Prostate gland (tissue), 2 donors: ENCODE measurements at regions not wholly inside any gene's neighbourhood (a gene's known extent, or its start where the extent isn't known, plus 50 kb on each side); places are given as distances from the start of the nearest gene placed in this dataset.

Experiments used
- DNase-seq: peaks from one replicate; pipeline ENCODE4 v3.0.0-alpha.2; 2019; ENCODE audit warnings: low spot score
- H3K27ac ChIP-seq, 2 donors: fragments of 200-600 bp; sonication (generic); 2 replicates each; pipeline ENCODE4 v1.5.1; 2017 to 2019
- H3K27me3 ChIP-seq: fragments of 200-600 bp; sonication (generic); replicated peaks from 2 replicates; pipeline ENCODE4 v1.5.1; 2019; ENCODE audit not compliant: insufficient read depth
- H3K36me3 ChIP-seq, 2 donors: fragments of 200-600 bp; sonication (generic); 1 replicate in 1 of 2; 2 replicates in 1 of 2; pipeline versions ENCODE4 v1.5.1 to v1.8.1; 2017 to 2019
- H3K4me1 ChIP-seq: fragments of 200-600 bp; sonication (generic); replicated peaks from 2 replicates; pipeline ENCODE4 v1.5.1; 2019
- H3K4me3 ChIP-seq, 2 donors: fragments of 200-600 bp; sonication (generic); 2 replicates each; pipeline ENCODE4 v1.5.1; 2017 to 2019
- H3K9me3 ChIP-seq: fragments of 200-600 bp; sonication (generic); 2 replicates; pipeline ENCODE4 v1.5.1; 2017
- POLR2A ChIP-seq: fragments of 450-650 bp; IDR thresholded peaks from one replicate; pipeline ENCODE4 v1.6.1; 2016; ENCODE audit warnings: antibody characterized with exemption, mild to moderate bottlenecking
- POLR2AphosphoS5 ChIP-seq: sonication (generic); formaldehyde crosslinking; IDR thresholded peaks from one replicate; pipeline ENCODE4 v1.6.1; 2017; ENCODE audit warnings: antibody characterized with exemption
- WGBS: methylation state at CpG from one replicate; pipeline ENCODE4 v1.1.5; 2018; 5-methylcytosine and 5-hydroxymethylcytosine counted together
- intact Hi-C: fragments of 100-400 bp; cut with DNase I; formaldehyde crosslinking; loops from one replicate; pipeline ENCODE4 v1.14.2; 2022
- TF ChIP-seq, protein P1 (sequence below), 4 experiments: fragments of 200-600 bp in 2 of 4; fragments of 450-650 bp in 2 of 4; sonication (generic) in 2 of 4; IDR thresholded peaks; 1 replicate in 3 of 4; 2 replicates in 1 of 4; pipeline ENCODE4 v1.5.1; 2016 to 2019; ENCODE audit warnings: antibody characterized with exemption in 4 of 4, mild to moderate bottlenecking in 2 of 4, moderate library complexity in 2 of 4

DNA sequence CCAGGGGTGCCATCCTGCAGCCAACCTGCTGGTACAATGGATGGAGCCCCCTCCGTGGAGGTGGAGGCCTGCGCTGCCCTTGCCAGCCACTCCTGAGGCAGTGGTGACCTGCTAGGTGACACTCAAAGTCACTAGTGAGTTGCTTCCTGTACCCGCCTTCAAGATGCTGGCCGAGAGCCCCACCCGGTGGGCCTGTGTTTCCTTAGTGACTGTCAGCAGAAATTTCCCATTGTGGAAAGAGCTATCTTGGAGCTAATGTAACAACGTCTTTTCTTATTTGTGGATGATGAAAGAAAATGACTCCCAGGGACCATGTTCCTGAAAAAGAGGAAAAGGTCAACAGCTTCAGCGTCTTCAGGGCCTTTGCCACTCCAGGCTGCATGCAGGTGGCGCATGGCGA is 117.0 kb upstream of the BOD1 start:
- intact Hi-C loops, result no loop called here
- H3K9me3 ChIP-seq, result no peaks in the 10 kb centered on the region
- TF ChIP-seq POLR2A (no peak), POLR2AphosphoS5 (no peak)
- TF ChIP-seq, protein P1, sequence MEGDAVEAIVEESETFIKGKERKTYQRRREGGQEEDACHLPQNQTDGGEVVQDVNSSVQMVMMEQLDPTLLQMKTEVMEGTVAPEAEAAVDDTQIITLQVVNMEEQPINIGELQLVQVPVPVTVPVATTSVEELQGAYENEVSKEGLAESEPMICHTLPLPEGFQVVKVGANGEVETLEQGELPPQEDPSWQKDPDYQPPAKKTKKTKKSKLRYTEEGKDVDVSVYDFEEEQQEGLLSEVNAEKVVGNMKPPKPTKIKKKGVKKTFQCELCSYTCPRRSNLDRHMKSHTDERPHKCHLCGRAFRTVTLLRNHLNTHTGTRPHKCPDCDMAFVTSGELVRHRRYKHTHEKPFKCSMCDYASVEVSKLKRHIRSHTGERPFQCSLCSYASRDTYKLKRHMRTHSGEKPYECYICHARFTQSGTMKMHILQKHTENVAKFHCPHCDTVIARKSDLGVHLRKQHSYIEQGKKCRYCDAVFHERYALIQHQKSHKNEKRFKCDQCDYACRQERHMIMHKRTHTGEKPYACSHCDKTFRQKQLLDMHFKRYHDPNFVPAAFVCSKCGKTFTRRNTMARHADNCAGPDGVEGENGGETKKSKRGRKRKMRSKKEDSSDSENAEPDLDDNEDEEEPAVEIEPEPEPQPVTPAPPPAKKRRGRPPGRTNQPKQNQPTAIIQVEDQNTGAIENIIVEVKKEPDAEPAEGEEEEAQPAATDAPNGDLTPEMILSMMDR (IDR thresholded peaks at IDR 0.05), result no peak
- H3K27ac ChIP-seq, result no peak overlapping the region
- no peak for DNase-seq
- WGBS, result 88% methylated on average over 9 of the region's 9 CpGs
- no peaks in the 10 kb centered on the region for H3K4me1 ChIP-seq
- H3K36me3 ChIP-seq, result no peaks in the 10 kb centered on the region
- H3K27me3 ChIP-seq, result no peaks in the 10 kb centered on the region
- H3K4me3 ChIP-seq, result no peak overlapping the region

- intact Hi-C loops, result no loop called here
These were observed 117.5 kb upstream of the BOD1 start for GRCh38 chr5:173733831-173734501.

GRCh38 chr5:173734716-173735115 is 118.3 kb upstream of the BOD1 start:
- H3K4me1 ChIP-seq, result no peaks in the 10 kb centered on the region
- no peaks in the 10 kb centered on the region for H3K36me3 ChIP-seq
- no peak overlapping the region for H3K4me3 ChIP-seq
- H3K27me3 ChIP-seq, result no peaks in the 10 kb centered on the region
- H3K27ac ChIP-seq, result no peak overlapping the region
- H3K9me3 ChIP-seq, result no peaks in the 10 kb centered on the region
- 83% methylated on average over 10 of the region's 10 CpGs for WGBS
- DNase-seq, result no peak
- TF ChIP-seq, protein P1 (IDR thresholded peaks at IDR 0.05), result no peak
- TF ChIP-seq POLR2A (no peak), POLR2AphosphoS5 (no peak)
- intact Hi-C loops, result no loop called here

More at GRCh38 chr5:173733831-173734501, 117.5 kb upstream of the BOD1 start:
- Histone ChIP-seq H3K27me3 (no peaks in the 10 kb centered on the region), H3K27ac (no peak overlapping the region), H3K4me3 (no peak overlapping the region), H3K4me1 (no peaks in the 10 kb centered on the region), H3K36me3 (no peaks in the 10 kb centered on the region), H3K9me3 (no peaks in the 10 kb centered on the region)
- no peak for DNase-seq
- TF ChIP-seq, protein P1 (IDR thresholded peaks at IDR 0.05), result no peak
- TF ChIP-seq POLR2AphosphoS5 (no peak), POLR2A (no peak)
- WGBS, result 85% methylated on average over 16 of the region's 18 CpGs

DNA sequence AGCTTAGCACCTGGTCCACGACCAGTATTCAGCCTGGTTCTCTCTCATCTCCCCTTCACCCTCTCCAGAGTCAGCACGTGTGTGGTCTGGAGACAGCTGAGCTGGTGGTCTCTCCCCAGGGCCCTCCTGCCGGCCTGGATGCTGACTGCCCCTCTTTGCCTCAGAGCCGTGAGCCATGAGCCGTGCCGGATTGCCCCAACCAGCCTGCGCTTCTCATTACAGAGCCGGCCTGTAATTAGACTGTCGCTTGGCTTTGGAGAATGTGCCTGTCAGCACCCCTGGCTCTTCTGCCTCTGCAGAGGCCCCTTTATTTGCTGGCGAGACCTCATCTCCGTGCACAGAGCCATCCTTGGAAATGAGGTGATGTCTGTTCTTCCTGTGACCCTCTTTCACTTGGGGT is 118.7 kb upstream of the BOD1 start:
- Histone ChIP-seq H3K27me3 (no peaks in the 10 kb centered on the region), H3K9me3 (no peaks in the 10 kb centered on the region), H3K36me3 (no peaks in the 10 kb centered on the region), H3K4me1 (no peaks in the 10 kb centered on the region), H3K27ac (no peak overlapping the region), H3K4me3 (no peak overlapping the region)
- intact Hi-C loops, result no loop called here
- 79% methylated on average over 11 of the region's 11 CpGs for WGBS
- TF ChIP-seq, protein P1 (IDR thresholded peaks at IDR 0.05), result no peak
- TF ChIP-seq POLR2AphosphoS5 (no peak), POLR2A (no peak)
- DNase-seq, result no peak

DNA sequence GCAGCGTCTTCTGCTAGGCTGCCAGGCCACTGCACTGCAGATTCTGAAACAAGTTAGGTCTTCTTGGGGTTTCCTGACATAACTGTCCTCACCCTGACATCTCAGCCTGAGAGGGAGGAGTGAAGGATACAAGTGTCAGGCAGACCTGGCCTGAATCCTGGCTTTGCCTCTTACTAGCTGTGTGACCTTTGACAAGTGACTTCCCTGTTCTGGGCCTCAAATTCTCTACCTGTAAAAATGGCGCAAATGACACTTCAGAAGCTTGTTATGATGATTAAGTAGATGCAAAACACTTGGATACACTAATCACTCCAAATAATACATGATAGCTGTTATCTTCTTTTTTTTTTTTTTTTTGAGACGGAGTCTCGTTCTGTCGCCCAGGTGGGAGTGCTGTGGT is 119.2 kb upstream of the BOD1 start:
- Histone ChIP-seq H3K36me3 (no peaks in the 10 kb centered on the region), H3K27ac (no peak overlapping the region), H3K27me3 (no peaks in the 10 kb centered on the region), H3K9me3 (no peaks in the 10 kb centered on the region), H3K4me1 (no peaks in the 10 kb centered on the region), H3K4me3 (no peak overlapping the region)
- intact Hi-C loops, result no loop called here
- 92% methylated on average over 5 of the region's 5 CpGs for WGBS
- TF ChIP-seq, protein P1 (IDR thresholded peaks at IDR 0.05), result no peak
- TF ChIP-seq POLR2AphosphoS5 (no peak), POLR2A (no peak)
- DNase-seq, result no peak
